Activated CD4-positive, CD25-positive, alpha-beta regulatory T cell treated with anti-CD3 and anti-CD28 coated beads, Interleukin-2, amount 50 U/mL, for 72 hours (primary cell): ENCODE measurements at regions not wholly inside any gene's neighbourhood (a gene's known extent, or its start where the extent isn't known, plus 50 kb on each side); places are given as distances from the start of the nearest gene placed in this dataset.

Source experiments
- DNase-seq: peaks from one replicate; pipeline ENCODE4 v3.0.0; 2021

DNA sequence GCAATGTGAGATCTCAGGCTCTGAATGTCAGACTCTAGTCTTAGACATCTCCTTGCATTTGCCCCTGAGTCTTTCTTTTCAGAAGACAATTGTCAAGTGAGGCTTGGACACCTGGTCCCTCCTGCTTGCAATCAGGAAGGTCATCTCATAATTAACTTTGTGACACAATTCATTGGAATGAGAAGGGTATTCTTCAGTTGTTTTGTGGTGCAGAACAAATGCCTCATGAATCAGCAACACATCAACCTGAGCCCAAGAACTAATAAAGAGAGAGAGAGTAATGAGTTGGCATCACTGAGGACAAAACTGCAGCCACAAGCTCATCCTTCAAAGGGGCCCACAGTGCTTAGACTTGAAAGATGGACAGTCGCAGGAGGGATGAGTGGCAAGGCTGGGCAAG lies 375.8 kb downstream of the INSC start:
- DNase-seq: no peak

DNA sequence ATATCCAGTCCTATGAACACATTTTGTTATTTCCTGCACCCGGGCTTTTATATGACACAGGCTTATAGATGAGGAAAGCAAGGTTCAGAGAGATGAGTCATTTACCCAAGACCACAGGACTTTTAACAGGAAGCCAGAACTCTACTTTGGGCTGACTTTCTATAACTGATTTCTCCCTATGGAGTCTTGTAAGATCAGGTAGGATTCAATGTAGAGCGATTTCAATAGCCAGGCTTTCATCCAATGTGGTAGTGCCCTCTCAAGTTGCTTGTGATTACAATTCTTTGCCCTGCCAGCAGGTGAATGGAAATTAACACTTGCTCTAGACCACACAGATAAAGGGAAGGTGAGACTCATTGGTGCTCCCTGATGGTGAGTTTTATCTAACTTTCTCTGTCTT lies 378.3 kb downstream of the INSC start:
- no peak for DNase-seq

DNA sequence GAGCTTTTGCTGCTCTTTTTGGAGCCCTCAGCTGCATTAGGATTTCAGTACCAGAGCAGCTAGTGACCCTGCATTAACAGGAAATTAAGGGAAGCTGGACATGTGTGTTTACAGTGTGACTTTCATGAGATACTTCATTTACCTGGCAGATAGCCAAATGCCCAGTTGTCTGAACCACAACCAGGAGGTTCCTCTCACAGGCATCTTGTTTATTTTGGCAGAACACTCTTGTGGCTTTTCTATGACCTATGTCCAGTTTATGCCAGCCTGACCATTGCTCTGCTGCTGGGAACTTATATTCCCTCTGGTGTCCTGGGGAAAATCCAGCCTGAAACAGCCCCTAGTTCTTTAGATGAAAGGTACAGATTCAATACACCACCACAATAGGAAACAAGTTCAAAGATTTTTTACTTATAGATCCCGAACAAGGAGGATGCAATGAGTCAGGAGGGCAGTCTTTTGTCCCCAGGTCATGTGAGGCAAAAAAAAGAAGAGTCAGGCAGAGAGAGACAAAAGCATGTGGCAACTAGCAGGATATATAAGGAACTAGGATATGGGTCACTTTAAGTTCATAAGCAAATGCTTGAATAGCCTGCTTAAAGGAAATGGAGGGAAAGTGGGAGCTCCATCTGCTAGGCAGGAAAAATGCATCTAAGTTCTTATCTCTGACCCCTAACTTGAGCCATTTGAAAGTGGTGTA lies 379.3 kb downstream of the INSC start:
- no peak for DNase-seq

DNA sequence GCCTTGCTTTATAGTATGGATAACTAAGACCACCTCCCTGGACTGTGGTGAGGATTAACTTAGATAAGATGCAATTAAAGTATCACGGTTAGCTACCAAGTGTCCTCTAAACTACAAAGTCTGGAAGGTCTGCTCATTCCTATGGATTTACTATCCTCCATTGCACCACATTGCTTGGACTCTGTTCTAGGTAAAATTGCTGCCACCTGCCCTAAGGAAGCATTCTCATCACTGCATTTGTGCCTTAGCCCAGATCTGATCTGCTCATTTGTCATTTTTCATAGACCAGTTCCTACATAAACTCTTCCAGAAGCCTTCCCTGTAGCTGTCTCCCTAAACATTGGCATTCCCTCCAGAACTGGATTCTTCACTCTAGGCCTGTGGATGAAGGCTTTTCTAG lies 380.0 kb downstream of the INSC start:
- no peak for DNase-seq

DNA sequence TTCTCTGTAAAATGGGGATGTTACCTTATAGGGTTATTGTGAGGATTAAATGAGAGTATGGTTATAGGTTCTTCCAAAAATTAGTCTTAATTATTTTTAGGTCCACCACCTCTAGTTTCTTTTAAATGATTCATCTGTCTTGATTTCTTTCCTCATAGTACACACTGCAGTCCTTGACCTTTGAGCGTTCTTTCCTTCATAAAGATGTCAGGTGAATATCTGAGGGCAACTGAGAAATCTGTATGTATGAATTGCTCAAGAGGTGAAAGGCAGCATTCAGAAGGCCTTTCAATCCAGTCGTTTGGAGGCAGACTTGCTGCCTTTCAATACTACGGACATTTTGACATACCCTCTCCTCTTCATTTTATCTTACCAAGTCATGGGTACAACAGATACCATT lies 380.7 kb downstream of the INSC start:
- DNase-seq: no peak

DNA sequence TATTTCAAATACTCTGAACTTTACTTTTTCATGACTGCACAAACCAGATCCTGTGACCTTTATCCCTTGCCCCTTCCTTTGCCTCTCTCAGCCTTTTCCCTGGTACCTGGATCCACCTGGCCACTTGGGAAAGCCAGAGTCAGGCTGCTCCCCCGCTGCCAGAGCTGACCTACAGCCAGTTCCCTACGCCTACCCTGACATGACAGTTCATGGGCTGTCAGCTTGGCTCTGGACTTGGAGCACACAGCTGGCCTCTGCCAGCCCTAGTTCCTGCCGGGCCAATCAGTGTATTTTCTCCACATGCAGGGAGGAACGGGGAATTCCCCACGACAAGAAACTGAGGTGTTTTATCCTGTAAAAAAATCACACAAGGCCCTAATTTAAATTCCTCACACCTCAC lies 382.6 kb downstream of the INSC start:
- no peak for DNase-seq

DNA sequence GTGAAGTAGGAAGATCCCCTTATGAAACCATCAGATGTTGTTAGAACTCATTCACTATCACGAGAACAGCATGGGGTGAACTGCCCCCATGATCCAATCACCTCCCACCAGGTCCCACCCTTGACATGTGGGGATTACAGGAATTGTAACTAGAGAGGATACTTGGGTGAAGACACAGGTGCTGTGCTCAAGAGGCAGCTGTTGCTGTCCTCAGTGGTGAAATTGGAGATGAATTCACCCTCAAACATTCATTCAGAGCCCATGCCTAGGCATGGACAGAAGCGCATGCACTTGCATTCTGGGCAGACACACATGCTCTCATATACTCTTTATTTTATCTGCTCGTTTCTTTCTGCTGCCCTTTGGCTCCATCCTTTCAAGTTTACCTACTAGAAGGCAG lies 385.0 kb downstream of the INSC start:
- DNase-seq: no peak

DNA sequence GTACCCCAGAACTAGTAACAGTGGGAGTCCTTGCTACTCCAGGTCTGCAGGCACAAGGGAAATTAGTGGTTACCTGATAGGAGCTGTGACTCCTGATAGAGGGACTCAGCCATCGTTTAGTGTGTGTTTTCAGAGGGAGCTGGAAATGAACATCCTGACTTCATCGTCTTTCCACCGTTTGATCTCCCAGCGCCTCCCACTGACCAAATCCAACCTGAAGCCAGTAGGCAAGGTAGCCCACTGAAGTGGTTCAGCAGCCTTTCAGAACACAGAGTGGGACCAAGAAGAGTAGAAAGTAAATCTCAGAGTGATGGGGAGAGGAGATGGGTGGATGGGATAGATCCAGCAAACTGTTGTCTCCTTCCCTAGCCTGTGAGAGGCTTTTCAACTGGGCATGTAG lies 385.9 kb downstream of the INSC start:
- DNase-seq: no peak

DNA sequence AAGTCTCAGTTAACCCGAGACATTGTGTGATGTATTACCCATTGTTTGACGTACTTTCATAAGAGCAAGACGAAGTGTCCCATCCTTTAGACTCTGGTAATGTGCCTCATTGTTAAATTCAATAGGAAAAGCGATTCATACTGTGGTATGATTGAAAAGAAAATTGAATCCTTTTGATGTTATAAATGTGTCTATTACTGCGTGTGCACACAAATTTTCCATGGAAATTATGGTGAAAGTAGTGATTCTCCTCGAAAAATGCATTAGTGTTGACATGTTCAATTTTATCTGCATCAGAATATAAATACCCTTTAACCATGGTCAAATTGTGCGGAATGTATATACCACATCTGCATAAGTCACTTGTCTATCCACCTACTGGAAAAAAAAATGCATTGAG lies 386.8 kb downstream of the INSC start:
- DNase-seq: no peak

DNA sequence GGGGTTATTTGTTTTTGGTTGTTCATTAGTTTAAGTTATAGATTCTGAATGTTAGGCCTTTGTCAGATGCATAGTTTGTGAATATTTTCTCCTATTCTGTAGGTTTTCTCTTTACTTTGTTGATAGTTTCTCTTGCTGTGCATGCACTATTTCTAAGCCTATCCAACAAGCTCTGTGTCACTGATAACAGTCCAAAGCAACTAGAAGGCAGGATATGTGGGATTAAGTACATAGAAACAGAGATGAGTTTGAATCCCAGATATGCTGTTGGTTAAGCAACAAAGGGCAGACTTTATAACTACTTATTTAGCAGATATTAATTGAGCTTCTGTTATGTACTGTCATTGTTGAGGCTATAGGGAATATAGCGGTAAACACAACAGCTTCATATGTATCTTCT lies 390.4 kb downstream of the INSC start:
- no peak for DNase-seq

DNA sequence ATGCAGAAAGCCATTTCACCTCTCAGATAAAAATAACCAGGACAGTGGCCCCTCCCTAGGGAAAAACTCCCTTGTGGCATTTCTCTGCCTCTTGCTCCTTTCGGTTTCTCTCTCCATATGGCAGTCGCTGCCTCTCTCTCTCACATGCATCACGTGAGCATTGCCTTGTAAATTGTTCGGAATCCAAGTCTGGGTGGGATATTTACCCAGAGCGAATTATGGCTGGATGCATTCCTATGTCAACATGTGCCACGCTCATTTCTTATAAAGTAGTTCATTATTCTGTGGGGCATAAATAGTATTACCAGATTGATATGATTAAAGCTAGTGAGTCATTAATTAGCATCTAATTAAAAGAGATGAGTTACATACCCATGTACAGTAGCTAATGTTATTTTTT lies 392.9 kb downstream of the INSC start:
- no peak for DNase-seq

DNA sequence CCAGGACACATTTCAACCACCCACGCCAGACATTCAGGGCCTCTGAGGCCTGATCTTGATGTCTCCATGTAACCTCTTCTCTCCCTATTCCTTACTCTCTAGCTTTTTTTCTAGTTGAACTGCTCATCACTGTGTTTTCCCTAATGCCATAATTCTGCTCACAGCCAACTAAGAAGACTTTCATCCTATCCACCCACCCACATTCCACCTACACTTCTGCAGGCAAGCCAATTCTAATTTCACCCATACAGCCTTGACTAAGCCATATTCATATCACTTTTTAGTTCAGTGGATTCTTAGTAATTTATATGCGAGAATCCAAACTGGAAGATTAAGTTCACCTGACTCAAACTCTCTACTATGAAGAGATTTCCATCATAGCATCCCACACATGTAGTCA lies 394.4 kb downstream of the INSC start:
- DNase-seq: no peak

DNA sequence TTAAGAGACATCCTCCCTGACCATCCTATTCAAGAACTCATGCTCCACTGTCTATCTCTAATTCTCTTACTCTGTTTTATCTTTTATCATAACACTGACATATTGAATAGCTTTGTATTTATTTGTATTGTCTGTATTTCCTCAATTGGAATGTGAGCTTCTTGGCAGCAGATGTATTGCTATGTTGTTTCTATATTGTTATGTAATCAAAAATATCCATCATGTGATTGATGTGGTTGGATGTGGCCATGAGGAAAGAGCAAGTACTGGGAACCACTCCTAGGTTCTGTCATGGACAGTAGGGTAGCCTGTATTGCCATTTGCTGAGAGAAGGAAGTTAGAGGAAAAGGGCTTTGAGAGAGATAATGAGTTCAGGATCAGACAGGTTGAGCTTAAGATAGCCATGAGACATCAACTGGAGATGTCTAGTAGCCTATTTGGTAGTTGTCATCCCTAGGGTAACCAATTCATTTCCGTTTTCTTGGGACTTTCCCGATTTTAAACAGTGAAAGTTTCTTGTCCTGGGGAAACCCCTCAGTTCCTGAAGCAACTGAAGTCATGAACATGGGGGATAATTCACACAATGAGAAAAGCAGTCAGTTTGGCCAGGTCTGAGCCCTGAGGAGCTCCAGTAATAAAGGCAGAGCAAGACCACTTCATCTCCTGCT lies 404.5 kb downstream of the INSC start:
- no peak for DNase-seq

DNA sequence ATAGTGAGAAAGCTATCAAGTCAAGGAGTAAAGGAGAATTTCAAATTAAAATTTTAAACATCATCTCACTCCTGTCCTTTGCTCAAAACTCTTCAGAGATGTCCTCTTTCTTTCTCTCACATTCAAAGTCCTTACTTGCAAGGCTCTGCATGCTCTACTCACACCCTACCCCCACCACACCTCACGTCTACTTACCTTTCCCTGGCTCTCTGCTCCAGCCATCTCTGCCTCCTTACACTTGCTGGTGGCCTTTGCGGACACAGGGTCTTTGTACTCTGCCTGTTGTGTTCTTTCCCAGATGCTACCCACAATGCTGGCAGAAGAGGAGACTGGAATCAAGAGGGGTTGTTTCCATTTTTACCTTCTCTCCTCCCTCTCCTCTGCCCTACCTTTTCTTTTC lies 405.2 kb downstream of the INSC start:
- no peak for DNase-seq

DNA sequence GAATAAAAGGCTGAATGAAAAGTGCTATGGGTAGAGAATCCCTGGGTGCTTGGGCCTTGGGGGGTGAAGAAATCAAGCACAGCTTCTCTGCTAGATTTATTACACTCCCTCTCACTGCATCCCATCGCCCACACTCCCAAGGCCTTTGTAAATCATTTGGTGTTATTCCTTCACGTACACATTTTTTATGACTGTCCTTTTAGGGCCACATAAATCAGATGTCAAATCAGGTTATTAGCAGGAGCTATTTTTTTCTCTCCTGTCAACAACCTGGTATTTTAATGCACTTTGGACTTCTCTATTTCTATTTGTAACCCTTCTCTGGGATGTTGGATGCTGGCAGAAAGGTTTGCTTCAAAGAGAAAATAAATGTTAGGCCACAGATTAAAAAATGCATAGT lies 408.8 kb downstream of the INSC start:
- DNase-seq: no peak

DNA sequence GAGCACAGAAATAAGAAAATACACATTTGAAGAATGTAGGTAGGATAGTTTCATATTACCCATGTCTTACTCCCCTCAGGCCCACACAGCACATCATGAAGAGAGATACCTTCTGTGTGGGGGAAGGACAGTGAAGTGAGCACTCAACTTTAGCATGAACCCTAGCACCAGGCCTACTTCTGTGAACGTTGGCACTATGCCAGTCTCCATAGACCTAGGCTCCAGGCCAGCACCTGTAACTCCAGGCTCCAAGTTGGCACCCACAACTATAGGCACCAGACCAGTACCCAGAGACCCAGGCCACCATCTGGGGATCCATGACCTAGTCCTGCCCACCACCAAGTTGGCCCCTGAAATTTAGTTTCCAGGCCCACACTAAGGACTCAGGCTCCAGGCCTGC lies 410.9 kb downstream of the INSC start:
- no peak for DNase-seq

DNA sequence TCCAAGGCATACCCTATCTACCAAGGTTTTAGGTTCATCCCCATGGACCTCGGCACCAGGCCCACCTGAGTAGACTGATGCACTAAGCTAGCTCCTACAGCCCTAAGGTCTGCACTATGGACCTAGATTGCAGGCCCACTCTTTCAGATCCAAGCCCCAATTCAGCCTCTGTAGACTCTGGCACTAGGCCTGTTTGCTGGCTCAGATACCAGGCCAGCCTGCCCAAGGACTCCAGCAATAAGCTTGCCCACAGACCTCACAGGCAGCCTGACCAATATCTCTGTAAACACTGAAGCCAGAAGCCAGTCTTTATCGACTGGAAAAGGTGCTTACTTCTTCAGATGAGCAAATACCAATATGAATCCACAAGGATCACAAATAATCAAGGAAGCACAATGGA lies 411.3 kb downstream of the INSC start:
- no peak for DNase-seq

DNA sequence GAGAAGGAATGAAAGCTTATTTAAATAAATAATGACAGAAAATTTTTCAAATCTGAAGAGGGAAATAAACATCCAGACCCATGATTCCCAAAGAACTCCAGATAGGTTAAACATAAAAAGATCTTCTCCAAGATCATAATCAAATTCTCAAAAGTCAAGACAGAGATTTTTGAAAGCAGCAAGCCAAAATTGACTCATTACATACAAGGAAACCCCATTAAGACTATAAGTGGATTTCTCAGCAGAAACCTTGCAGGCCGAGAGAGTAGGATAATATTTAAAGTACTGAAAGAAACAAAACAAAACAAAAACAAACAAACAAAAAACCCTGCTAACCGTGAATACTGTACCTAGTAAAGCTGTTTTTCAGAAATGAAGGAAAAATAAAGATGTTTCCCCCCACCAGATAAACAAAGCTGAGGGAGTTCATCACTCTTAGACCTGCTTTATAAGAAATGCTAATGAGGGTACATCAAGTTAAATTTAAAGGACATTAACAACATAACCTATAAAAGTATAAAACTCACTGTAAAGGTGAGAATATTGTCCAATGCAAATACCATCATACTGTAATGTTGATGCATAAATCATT lies 412.2 kb downstream of the INSC start:
- no peak for DNase-seq

DNA sequence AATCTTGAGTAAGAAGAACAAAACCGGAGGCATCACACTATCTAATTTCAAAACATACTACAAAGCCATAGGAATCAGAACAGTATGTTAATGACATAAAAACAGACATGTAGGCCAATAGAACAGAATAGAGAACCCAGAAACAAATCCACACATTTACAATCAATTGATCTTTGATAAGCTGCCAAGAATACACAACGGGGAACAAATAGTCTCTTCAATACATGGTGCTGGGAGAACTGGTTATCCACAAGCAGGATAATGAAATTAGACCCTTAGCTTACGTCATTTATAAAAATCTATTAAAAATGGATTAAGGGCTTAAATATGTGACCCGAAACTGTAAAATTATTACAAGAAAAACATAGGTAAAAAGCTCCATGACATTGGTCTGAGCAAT lies 417.7 kb downstream of the INSC start:
- no peak for DNase-seq

DNA sequence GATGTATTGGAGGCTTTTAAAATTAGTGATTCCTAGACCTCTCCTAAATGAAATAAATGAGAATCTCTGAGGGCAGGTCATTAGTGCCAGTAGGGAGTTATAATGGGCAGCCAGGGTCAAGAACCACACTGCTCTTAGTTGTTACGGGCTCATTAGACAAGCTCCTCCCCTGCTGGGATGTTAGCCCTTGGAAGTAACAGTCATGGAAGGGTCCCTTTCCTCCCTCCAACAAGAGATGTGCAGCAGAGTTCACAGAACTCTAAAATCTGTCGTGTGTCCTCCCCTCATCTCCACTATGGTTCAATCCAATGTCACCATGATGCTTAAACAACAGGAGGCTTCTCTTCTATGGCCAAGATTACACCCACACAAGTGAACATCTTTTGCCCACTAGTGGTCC lies 419.5 kb downstream of the INSC start:
- no peak for DNase-seq

DNA sequence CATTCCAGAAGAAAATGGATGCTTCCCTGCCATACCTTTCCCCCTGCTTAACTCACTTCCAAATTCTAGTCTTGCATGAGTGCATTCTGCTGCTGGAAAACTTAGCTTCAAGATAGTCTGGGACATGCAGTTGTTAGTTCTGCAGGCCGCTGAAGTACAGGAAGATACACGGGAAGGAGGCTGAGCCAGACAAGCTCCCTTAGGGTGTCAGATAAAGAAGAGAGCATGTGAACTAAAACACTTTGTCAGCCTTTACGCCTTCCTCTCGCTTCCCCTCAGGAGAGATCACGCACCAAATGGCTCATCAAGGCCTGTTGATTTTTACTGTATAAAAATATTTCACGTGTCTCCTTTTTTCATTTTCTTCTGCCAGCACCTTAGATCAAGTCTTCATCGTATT lies 420.7 kb downstream of the INSC start:
- DNase-seq: no peak

DNA sequence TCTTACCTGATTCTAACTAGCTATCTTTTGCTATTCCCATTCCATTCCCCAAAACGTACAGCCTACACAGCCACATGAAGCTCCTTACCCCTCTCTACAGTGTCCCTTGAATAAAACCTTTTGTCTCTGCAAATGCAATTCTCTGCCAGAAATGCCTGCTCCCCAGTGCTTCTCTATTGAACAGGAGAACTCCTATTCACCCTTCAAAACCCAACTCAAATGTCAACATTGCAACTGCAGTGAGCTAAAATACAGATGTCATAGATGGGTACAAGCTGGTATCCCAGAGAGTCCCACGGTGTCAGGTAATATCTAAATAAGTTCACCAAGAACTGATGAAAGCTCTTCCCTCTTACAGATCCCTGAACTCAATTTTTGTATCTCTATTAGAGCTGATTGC lies 421.7 kb downstream of the INSC start:
- no peak for DNase-seq

DNA sequence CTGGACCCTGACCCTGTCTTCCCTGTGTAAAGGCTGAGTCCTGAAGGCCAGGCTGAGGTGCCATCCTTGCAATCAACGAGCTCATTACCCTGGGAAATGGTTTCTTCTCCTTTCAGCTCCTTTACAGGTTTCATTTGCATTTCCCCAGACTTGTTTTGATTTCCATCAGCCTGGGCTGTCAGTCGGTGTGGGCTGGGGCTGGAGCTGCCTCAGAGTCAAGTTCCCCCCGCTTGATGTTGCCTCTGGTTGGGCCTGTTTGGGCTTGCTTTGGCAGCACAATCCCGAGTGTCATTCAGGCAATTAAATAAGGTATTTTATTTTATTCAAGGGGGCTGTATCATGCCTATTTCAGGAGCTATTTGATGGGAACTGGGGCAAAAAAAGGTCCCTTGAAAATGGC lies 424.9 kb downstream of the INSC start:
- no peak for DNase-seq

DNA sequence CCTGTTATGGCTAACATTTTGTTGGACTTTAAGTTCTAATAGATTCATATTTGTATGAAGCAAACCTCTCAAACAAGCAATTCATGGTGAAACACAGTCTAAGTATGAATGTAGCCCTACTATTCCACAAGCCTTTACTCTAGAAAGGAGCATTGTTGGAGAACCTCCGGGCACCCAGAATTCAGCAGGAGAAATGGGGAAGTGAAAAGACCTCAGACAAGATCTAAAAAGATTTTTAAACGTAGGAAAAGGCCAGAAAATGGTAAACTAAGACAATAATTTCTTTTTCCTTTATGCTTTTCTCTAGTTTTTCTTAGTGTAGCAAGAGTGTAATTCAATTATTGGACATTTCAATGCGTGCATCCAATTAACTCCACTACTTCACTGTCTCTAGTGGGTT lies 426.4 kb downstream of the INSC start:
- DNase-seq: no peak

DNA sequence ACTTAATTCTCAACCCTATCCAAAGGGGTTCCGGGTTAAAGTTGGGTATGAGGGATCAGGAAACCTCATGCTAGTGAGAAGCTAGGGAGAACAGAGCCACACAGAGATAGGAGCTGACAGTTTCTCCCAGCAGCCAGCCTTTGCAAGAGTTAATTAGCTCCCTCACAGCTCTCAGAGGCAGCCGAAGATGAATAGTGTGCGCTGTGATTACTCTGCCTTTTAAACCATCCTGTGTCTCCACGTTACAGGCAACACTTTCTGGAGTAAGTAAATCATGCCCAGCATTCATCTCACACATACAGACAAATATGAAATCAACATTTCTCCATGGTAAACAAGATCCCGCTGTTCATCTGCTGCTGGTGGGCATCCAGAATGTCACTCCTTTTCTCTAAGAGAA lies 429.6 kb downstream of the INSC start:
- DNase-seq: no peak
